DND-41 (cell line): ENCODE measurements at regions not wholly inside any gene's neighbourhood (a gene's known extent, or its start where the extent isn't known, plus 50 kb on each side); places are given as distances from the start of the nearest gene placed in this dataset.

ENCODE experiments used
- EZH2 ChIP-seq: IDR thresholded peaks from 3 replicates; pipeline ENCODE4 v1.6.1; 2012; ENCODE audit warnings: borderline replicate concordance, low read depth, mild to moderate bottlenecking, moderate library complexity, low read length, inconsistent platforms; ENCODE audit not compliant: severe bottlenecking
- TF ChIP-seq, protein P1 (sequence below): IDR thresholded peaks from 2 replicates; pipeline ENCODE4 v1.5.1; 2012; ENCODE audit warnings: borderline replicate concordance, low read length, moderate library complexity, mild to moderate bottlenecking; ENCODE audit not compliant: poor library complexity, severe bottlenecking; ENCODE audit errors: extremely low read depth

- TF ChIP-seq, protein P1, sequence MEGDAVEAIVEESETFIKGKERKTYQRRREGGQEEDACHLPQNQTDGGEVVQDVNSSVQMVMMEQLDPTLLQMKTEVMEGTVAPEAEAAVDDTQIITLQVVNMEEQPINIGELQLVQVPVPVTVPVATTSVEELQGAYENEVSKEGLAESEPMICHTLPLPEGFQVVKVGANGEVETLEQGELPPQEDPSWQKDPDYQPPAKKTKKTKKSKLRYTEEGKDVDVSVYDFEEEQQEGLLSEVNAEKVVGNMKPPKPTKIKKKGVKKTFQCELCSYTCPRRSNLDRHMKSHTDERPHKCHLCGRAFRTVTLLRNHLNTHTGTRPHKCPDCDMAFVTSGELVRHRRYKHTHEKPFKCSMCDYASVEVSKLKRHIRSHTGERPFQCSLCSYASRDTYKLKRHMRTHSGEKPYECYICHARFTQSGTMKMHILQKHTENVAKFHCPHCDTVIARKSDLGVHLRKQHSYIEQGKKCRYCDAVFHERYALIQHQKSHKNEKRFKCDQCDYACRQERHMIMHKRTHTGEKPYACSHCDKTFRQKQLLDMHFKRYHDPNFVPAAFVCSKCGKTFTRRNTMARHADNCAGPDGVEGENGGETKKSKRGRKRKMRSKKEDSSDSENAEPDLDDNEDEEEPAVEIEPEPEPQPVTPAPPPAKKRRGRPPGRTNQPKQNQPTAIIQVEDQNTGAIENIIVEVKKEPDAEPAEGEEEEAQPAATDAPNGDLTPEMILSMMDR = no peak
- no peak for TF ChIP-seq EZH2
These were observed 470.7 kb downstream of the HS3ST3B1 start for GRCh38 chr17:14771543-14771942.
